Ishikawa (cell line): ENCODE measurements at regions not wholly inside any gene's neighbourhood (a gene's known extent, or its start where the extent isn't known, plus 50 kb on each side); places are given as distances from the start of the nearest gene placed in this dataset.

Experiments used
- CEBPB ChIP-seq: IDR thresholded peaks from 2 replicates; pipeline ENCODE4 v1.6.1; 2012
- CREB1 ChIP-seq: IDR thresholded peaks from 2 replicates; pipeline ENCODE4 v1.6.1; 2012; ENCODE audit warnings: low read depth
- EGR1 ChIP-seq: IDR thresholded peaks from 2 replicates; pipeline ENCODE4 v1.6.1; 2012
- EP300 ChIP-seq: IDR thresholded peaks from 2 replicates; pipeline ENCODE4 v1.6.1; 2012; ENCODE audit warnings: borderline replicate concordance
- FOXM1 ChIP-seq: IDR thresholded peaks from 2 replicates; pipeline ENCODE4 v1.6.1; 2012; ENCODE audit warnings: low read depth, borderline replicate concordance
- MAX ChIP-seq: IDR thresholded peaks from 2 replicates; pipeline ENCODE4 v1.6.1; 2012
- NFIC ChIP-seq: IDR thresholded peaks from 2 replicates; pipeline ENCODE4 v1.6.1; 2012
- RAD21 ChIP-seq: IDR thresholded peaks from 2 replicates; pipeline ENCODE4 v1.6.1; 2012; ENCODE audit warnings: low read depth
- REST ChIP-seq: IDR thresholded peaks from 2 replicates; pipeline ENCODE4 v1.6.1; 2012; ENCODE audit warnings: low read depth, mild to moderate bottlenecking
- TAF1 ChIP-seq: IDR thresholded peaks from 2 replicates; pipeline ENCODE4 v1.6.1; 2012; ENCODE audit warnings: low read depth, mild to moderate bottlenecking
- TCF12 ChIP-seq: IDR thresholded peaks from 2 replicates; pipeline ENCODE4 v1.6.1; 2012; ENCODE audit warnings: low read depth
- TEAD4 ChIP-seq: IDR thresholded peaks from 2 replicates; pipeline ENCODE4 v1.6.1; 2012
- USF1 ChIP-seq: IDR thresholded peaks from 2 replicates; pipeline ENCODE4 v1.6.1; 2012
- YY1 ChIP-seq: IDR thresholded peaks from 2 replicates; pipeline ENCODE4 v1.6.1; 2012; ENCODE audit warnings: low read depth
- ZBTB7A ChIP-seq: IDR thresholded peaks from 2 replicates; pipeline ENCODE4 v1.6.1; 2012; ENCODE audit warnings: low read depth

GRCh38 chr6:100153636-100154275, 159.7 kb upstream of the MCHR2 start:
- no peak for TF ChIP-seq CREB1
- TF ChIP-seq EGR1: no peak
- no peak for TF ChIP-seq USF1
- TF ChIP-seq TCF12: no peak
- no peak for TF ChIP-seq TEAD4
- TF ChIP-seq YY1: no peak
- no peak for TF ChIP-seq REST
- TF ChIP-seq CEBPB: no peak
- no peak for TF ChIP-seq MAX
- TF ChIP-seq FOXM1: no peak
- TF ChIP-seq TAF1: no peak
- TF ChIP-seq RAD21: no peak
- no peak for TF ChIP-seq EP300
- no peak for TF ChIP-seq ZBTB7A
- no peak for TF ChIP-seq NFIC

- no peak for TF ChIP-seq FOXM1
- TF ChIP-seq EP300: no peak
- TF ChIP-seq YY1: no peak
- TF ChIP-seq USF1: no peak
- TF ChIP-seq EGR1: no peak
- TF ChIP-seq ZBTB7A: no peak
- no peak for TF ChIP-seq REST
- TF ChIP-seq CEBPB: no peak
- TF ChIP-seq TEAD4: no peak
- no peak for TF ChIP-seq CREB1
- no peak for TF ChIP-seq RAD21
- no peak for TF ChIP-seq MAX
- no peak for TF ChIP-seq TAF1
- TF ChIP-seq NFIC: no peak
Measured at GRCh38 chr6:100152201-100152600, 158.2 kb upstream of the MCHR2 start.

GRCh38 chr6:100144991-100145390, 151.0 kb upstream of the MCHR2 start:
- TF ChIP-seq TEAD4: no peak
- no peak for TF ChIP-seq REST
- no peak for TF ChIP-seq YY1
- no peak for TF ChIP-seq ZBTB7A
- no peak for TF ChIP-seq USF1
- no peak for TF ChIP-seq TCF12
- TF ChIP-seq FOXM1: no peak
- TF ChIP-seq RAD21: no peak
- TF ChIP-seq EGR1: no peak
- no peak for TF ChIP-seq EP300
- no peak for TF ChIP-seq TAF1
- no peak for TF ChIP-seq CEBPB
- no peak for TF ChIP-seq CREB1
- TF ChIP-seq NFIC: no peak
- TF ChIP-seq MAX: no peak
